Testis (tissue), 2 donors: ENCODE measurements at regions not wholly inside any gene's neighbourhood (a gene's known extent, or its start where the extent isn't known, plus 50 kb on each side); places are given as distances from the start of the nearest gene placed in this dataset.

ENCODE experiments used
- POLR2A ChIP-seq: fragments of 450-650 bp; IDR thresholded peaks from one replicate; pipeline ENCODE4 v1.6.1; 2017; ENCODE audit warnings: antibody characterized with exemption, mild to moderate bottlenecking, moderate library complexity
- TF ChIP-seq, protein P1 (sequence below), 3 experiments: fragments of 450-650 bp in 2 of 3; fragments of 200-600 bp in 1 of 3; sonication (generic) in 1 of 3; IDR thresholded peaks; one replicate each; pipeline ENCODE4 v1.5.1; 2016 to 2019; ENCODE audit warnings: antibody characterized with exemption in 3 of 3, mild to moderate bottlenecking in 2 of 3, moderate library complexity in 1 of 3

DNA sequence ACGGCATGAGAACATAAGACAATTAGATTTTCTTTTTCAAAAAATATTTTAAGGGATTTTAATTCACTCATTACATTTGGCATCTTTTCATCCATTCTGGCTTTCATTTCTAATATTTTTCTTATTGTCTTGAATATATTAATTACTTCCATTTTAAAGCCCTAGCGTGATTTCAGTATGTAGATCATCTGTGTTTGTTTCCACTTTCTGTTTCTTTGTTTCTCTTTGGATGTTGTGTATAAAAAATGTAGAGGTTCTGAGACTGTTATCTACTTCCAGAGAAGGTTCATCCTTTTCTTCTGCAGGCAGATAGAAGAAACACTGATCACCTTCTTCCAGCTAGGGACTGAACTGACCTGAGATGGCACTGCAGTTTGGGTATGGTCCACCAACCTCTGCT, 664.4 kb upstream of the SLC39A10 start:
- TF ChIP-seq, protein P1, sequence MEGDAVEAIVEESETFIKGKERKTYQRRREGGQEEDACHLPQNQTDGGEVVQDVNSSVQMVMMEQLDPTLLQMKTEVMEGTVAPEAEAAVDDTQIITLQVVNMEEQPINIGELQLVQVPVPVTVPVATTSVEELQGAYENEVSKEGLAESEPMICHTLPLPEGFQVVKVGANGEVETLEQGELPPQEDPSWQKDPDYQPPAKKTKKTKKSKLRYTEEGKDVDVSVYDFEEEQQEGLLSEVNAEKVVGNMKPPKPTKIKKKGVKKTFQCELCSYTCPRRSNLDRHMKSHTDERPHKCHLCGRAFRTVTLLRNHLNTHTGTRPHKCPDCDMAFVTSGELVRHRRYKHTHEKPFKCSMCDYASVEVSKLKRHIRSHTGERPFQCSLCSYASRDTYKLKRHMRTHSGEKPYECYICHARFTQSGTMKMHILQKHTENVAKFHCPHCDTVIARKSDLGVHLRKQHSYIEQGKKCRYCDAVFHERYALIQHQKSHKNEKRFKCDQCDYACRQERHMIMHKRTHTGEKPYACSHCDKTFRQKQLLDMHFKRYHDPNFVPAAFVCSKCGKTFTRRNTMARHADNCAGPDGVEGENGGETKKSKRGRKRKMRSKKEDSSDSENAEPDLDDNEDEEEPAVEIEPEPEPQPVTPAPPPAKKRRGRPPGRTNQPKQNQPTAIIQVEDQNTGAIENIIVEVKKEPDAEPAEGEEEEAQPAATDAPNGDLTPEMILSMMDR (IDR thresholded peaks at IDR 0.05), result no peak
- TF ChIP-seq POLR2A, result no peak
